ENCODE measurements at regions not wholly inside any gene's neighbourhood (a gene's known extent, or its start where the extent isn't known, plus 50 kb on each side); places are given as distances from the start of the nearest gene placed in this dataset.

DNA sequence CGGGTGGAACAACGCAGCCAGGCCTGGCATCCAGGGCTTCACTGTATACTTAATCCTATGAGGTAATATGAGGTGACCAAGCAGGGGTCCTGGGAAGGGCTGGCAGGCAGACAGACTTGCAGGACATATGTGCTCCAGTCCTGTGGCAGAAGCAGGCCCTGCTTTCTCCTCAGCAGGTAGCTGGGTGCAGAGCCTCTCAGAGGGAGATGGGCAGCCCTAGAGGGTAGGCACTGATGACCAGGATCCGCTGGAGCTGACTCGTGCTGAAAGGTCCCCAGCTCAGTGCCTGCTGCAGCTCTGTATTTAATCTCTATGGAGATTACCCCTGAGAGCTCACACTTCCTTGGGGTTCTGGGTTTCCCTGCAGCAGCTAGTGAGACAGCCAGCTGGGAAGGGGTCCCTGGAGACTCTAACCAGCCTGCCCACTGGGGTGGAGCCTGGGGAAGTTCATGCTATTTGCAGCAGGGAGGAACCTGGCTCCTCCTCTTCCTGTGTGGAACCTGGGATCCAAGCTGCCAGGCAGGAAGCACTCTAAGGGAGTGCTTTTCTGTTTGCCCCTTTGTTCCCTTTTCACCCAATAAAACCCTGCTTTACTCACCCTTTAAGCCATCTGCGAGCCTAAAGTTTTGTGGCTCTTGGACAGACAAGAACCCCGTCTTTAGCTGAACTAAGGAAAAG lies 339.2 kb downstream of the DCAF12L2 start:
- H3K4me3 Mint-ChIP-seq, result no peak overlapping the region
- H3K27me3 Mint-ChIP-seq (ENCODE audit: low read depth), result peaks cover 4% of the 10 kb centered on the region
- no peak for DNase-seq (ENCODE audit: low read depth, low spot score)
- no peak overlapping the region for H3K27ac Mint-ChIP-seq (ENCODE audit: unreplicated experiment)
- TF ChIP-seq, protein P1, sequence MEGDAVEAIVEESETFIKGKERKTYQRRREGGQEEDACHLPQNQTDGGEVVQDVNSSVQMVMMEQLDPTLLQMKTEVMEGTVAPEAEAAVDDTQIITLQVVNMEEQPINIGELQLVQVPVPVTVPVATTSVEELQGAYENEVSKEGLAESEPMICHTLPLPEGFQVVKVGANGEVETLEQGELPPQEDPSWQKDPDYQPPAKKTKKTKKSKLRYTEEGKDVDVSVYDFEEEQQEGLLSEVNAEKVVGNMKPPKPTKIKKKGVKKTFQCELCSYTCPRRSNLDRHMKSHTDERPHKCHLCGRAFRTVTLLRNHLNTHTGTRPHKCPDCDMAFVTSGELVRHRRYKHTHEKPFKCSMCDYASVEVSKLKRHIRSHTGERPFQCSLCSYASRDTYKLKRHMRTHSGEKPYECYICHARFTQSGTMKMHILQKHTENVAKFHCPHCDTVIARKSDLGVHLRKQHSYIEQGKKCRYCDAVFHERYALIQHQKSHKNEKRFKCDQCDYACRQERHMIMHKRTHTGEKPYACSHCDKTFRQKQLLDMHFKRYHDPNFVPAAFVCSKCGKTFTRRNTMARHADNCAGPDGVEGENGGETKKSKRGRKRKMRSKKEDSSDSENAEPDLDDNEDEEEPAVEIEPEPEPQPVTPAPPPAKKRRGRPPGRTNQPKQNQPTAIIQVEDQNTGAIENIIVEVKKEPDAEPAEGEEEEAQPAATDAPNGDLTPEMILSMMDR (conservative IDR thresholded peaks at IDR 0.05), result no peak
- H3K9me3 Mint-ChIP-seq, result peaks cover 32% of the 10 kb centered on the region
- H3K4me1 Mint-ChIP-seq, result no peaks in the 10 kb centered on the region
- peaks cover 9% of the 10 kb centered on the region for H3K36me3 Mint-ChIP-seq (ENCODE audit: low read depth)

DNA sequence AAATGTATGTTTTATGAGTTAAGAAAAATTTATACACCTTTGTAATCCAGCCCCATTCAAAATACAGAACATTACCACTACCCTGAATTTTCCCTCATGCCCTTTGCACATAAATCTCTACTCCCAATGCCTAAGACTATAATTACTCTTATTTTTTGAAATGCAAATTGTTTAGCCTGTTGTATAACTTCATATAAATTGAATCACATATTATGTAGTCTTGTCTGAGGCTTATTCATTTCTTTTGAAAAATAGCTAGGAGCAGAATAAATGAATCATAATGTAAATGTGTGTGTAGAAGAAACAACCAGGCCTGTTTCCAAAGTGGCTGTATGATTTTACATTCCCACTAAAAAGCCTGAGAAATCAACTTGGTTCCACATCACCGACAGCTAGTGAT lies 319.8 kb downstream of the DCAF12L2 start:
- no peak for DNase-seq (ENCODE audit: low read depth, low spot score)
- Mint-ChIP-seq H3K36me3 (ENCODE audit: low read depth) (no peaks in the 10 kb centered on the region), H3K27ac (ENCODE audit: unreplicated experiment) (no peak overlapping the region), H3K27me3 (ENCODE audit: low read depth) (no peaks in the 10 kb centered on the region), H3K4me1 (no peaks in the 10 kb centered on the region), H3K9me3 (no peaks in the 10 kb centered on the region), H3K4me3 (no peak overlapping the region)
- TF ChIP-seq, protein P1 (conservative IDR thresholded peaks at IDR 0.05), result no peak

DNA sequence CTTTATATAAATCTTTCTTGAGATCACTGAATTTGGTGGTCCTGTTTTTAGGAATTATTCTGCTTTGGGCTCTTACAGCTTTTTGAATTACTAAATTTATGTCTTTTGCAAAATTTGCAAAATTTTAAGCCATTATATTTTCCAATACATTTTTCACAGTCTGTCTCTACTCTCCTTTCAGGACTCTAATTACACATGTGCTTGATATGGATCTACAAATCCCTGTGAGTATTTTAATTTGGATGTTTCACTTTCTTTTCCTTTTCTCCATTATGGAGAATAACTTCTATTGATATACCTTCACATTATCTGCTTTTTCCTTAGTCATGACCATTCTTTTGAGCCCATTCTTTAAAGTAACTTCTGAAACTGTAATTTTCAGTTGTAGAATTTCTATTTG lies 315.4 kb downstream of the DCAF12L2 start:
- DNase-seq (ENCODE audit: low read depth, low spot score), result no peak
- Mint-ChIP-seq H3K4me3 (no peak overlapping the region), H3K9me3 (peaks cover 6% of the 10 kb centered on the region), H3K27ac (ENCODE audit: unreplicated experiment) (no peak overlapping the region), H3K36me3 (ENCODE audit: low read depth) (no peaks in the 10 kb centered on the region), H3K4me1 (no peaks in the 10 kb centered on the region), H3K27me3 (ENCODE audit: low read depth) (no peaks in the 10 kb centered on the region)
- TF ChIP-seq, protein P1 (conservative IDR thresholded peaks at IDR 0.05), result no peak

DNA sequence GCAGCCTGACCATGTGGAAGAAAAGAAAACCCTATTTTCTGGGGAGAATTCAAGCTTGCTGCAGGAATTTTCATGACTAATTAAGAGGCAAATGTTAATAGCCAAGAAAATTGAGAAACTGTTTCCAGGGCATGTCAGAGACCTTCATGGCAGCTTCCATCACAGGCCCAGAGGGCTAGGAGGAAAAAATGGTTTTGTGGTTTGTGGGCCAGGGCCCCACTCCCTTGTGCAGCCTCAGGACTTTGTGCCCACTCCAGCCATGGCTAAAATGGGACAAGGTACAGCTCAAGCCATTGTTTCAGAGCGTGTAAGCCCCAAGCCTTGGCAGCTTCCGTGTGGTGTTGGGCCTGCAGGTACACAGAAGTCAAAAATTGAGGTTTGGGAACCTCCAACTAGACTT lies 282.9 kb downstream of the DCAF12L2 start:
- peaks cover 12% of the 10 kb centered on the region for H3K9me3 Mint-ChIP-seq
- no peaks in the 10 kb centered on the region for H3K27me3 Mint-ChIP-seq (ENCODE audit: low read depth)
- no peak for DNase-seq (ENCODE audit: low read depth, low spot score)
- H3K4me1 Mint-ChIP-seq, result no peaks in the 10 kb centered on the region
- no peak overlapping the region for H3K27ac Mint-ChIP-seq (ENCODE audit: unreplicated experiment)
- peaks cover 8% of the 10 kb centered on the region for H3K36me3 Mint-ChIP-seq (ENCODE audit: low read depth)
- TF ChIP-seq, protein P1 (conservative IDR thresholded peaks at IDR 0.05), result no peak
- no peak overlapping the region for H3K4me3 Mint-ChIP-seq

DNA sequence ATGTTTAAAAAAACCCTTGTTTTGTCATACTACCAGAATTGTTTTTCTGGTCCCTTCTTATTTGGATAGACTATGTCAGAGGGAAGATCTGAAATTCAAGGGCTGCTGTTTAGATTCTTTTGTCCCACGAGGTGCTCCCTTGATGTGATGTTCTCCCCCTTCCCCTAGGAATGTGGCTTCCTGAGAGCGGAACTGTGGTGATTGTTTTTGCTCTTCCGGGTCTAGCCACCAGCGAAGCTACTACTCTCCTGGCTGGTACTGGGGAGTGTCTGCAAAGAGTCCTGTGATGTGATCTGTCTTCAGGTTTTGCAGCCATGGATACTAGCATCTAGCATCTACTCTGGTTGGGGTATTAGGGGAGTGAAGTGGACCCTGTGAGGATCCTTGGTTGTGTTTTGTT lies 271.1 kb downstream of the DCAF12L2 start:
- no peak for DNase-seq (ENCODE audit: low read depth, low spot score)
- no peaks in the 10 kb centered on the region for H3K4me1 Mint-ChIP-seq
- no peaks in the 10 kb centered on the region for H3K27me3 Mint-ChIP-seq (ENCODE audit: low read depth)
- no peaks in the 10 kb centered on the region for H3K36me3 Mint-ChIP-seq (ENCODE audit: low read depth)
- TF ChIP-seq, protein P1 (conservative IDR thresholded peaks at IDR 0.05), result no peak
- H3K9me3 Mint-ChIP-seq, result peaks cover 16% of the 10 kb centered on the region
- H3K4me3 Mint-ChIP-seq, result no peak overlapping the region
- no peak overlapping the region for H3K27ac Mint-ChIP-seq (ENCODE audit: unreplicated experiment)
